Body of pancreas (tissue), 4 donors: ENCODE measurements at regions not wholly inside any gene's neighbourhood (a gene's known extent, or its start where the extent isn't known, plus 50 kb on each side); places are given as distances from the start of the nearest gene placed in this dataset.

Experiments used
- ATAC-seq: fragments of 150-250 bp; one replicate; pipeline ENCODE4 v1.9.1; 2016
- DNase-seq, 4 donors: peaks; one replicate each; pipeline ENCODE4 v3.0.0-alpha.2; 2019
- H3K27ac ChIP-seq, 4 donors: fragments of 200-600 bp; sonication (generic); 1 replicate in 3 of 4; 2 replicates in 1 of 4; pipeline versions ENCODE4 v1.5.1 to v1.6.1; 2016 to 2019; ENCODE audit warnings: mild to moderate bottlenecking in 1 of 4, mixed read lengths in 1 of 4, moderate library complexity in 1 of 4
- H3K27me3 ChIP-seq, 2 donors: fragments of 200-600 bp; sonication (generic); one replicate each; pipeline ENCODE4 v1.6.0; 2016; ENCODE audit warnings: mild to moderate bottlenecking in 1 of 2
- H3K36me3 ChIP-seq, 2 donors: fragments of 200-600 bp; sonication (generic); replicated peaks in 1 of 2; 2 replicates each; pipeline ENCODE4 v1.5.1; 2016; ENCODE audit warnings: low read depth in 2 of 2; ENCODE audit not compliant: insufficient read depth in 1 of 2
- H3K4me1 ChIP-seq: fragments of 200-600 bp; sonication (generic); one replicate; pipeline ENCODE4 v1.6.0; 2016
- H3K4me3 ChIP-seq, 2 donors: fragments of 200-600 bp; sonication (generic); 1 replicate in 1 of 2; 2 replicates in 1 of 2; pipeline ENCODE4 v1.5.1; 2016 to 2019
- H3K9me3 ChIP-seq, 3 donors: fragments of 200-600 bp; sonication (generic); 1 replicate in 2 of 3; 2 replicates in 1 of 3; pipeline ENCODE4 v1.5.1; 2016
- CTCF ChIP-seq, 7 experiments: fragments of 450-650 bp in 4 of 7; fragments of 200-600 bp in 3 of 7; sonication (generic) in 3 of 7; IDR thresholded peaks; one replicate each; pipeline ENCODE4 v1.5.1; 2016 to 2019; ENCODE audit warnings: antibody characterized with exemption in 7 of 7
- POLR2A ChIP-seq, 3 donors: fragments of 450-650 bp; IDR thresholded peaks; one replicate each; pipeline ENCODE4 v1.6.1; 2016; ENCODE audit warnings: antibody characterized with exemption in 3 of 3, mild to moderate bottlenecking in 2 of 3
- WGBS, 2 donors: methylation state at CpG; one replicate each; pipeline ENCODE4 v1.1.5; 2017; 5-methylcytosine and 5-hydroxymethylcytosine counted together
- intact Hi-C: fragments of 100-400 bp; cut with DNase I; formaldehyde crosslinking; loops from one replicate; pipeline ENCODE4 v1.15.1; 2023

GRCh38 chr9:1207686-1208085 is 157.5 kb downstream of the DMRT2 start:
- 67 to 74% methylated on average over 3 of the region's 3 CpGs for WGBS, 2 donors
- ATAC-seq = no peak

GRCh38 chr9:1208157-1208556 is 158.0 kb downstream of the DMRT2 start:
- DNase-seq = no peak
- H3K4me3 ChIP-seq = no peak overlapping the region
- H3K27ac ChIP-seq = no peak overlapping the region
- intact Hi-C loops = no loop called here
- no peaks in the 10 kb centered on the region for H3K27me3 ChIP-seq
- ATAC-seq = no peak
- no peaks in the 10 kb centered on the region for H3K9me3 ChIP-seq
- H3K4me1 ChIP-seq = no peaks in the 10 kb centered on the region
- no peaks in the 10 kb centered on the region for H3K36me3 ChIP-seq
- WGBS, 2 donors = 66 to 69% methylated on average over 2 of the region's 2 CpGs
- TF ChIP-seq CTCF (IDR thresholded peaks at IDR 0.05) = no peak
- TF ChIP-seq POLR2A (IDR thresholded peaks at IDR 0.05) = no peak

More at GRCh38 chr9:1207686-1208085, 157.5 kb downstream of the DMRT2 start:
- Histone ChIP-seq H3K36me3 (no peaks in the 10 kb centered on the region), H3K27ac (no peak overlapping the region), H3K4me1 (no peaks in the 10 kb centered on the region), H3K27me3 (no peaks in the 10 kb centered on the region), H3K4me3 (no peak overlapping the region), H3K9me3 (no peaks in the 10 kb centered on the region)
- no peak for TF ChIP-seq POLR2A (IDR thresholded peaks at IDR 0.05)
- no peak for TF ChIP-seq CTCF (IDR thresholded peaks at IDR 0.05)
- intact Hi-C loops = no loop called here
- DNase-seq = no peak

GRCh38 chr9:1210954-1211353 is 160.8 kb downstream of the DMRT2 start:
- Histone ChIP-seq H3K4me1 (no peaks in the 10 kb centered on the region), H3K4me3 (no peak overlapping the region), H3K27ac (no peak overlapping the region), H3K9me3 (no peaks in the 10 kb centered on the region), H3K27me3 (no peaks in the 10 kb centered on the region), H3K36me3 (no peaks in the 10 kb centered on the region)
- no peak for ATAC-seq
- no peak for TF ChIP-seq POLR2A (IDR thresholded peaks at IDR 0.05)
- no peak for TF ChIP-seq CTCF (IDR thresholded peaks at IDR 0.05)
- intact Hi-C loops = no loop called here
- WGBS, 2 donors = 68 to 83% methylated on average over 3 of the region's 3 CpGs
- no peak for DNase-seq

- intact Hi-C loops = no loop called here
- H3K4me3 ChIP-seq = no peak overlapping the region
- DNase-seq (no peak), ATAC-seq (no peak)
- no peak for TF ChIP-seq CTCF (IDR thresholded peaks at IDR 0.05)
- TF ChIP-seq POLR2A (IDR thresholded peaks at IDR 0.05) = no peak
- no peak overlapping the region for H3K27ac ChIP-seq
- no peaks in the 10 kb centered on the region for H3K4me1 ChIP-seq
- WGBS, 2 donors = 77 to 83% methylated on average over 2 of the region's 2 CpGs
- H3K36me3 ChIP-seq = no peaks in the 10 kb centered on the region
- no peaks in the 10 kb centered on the region for H3K9me3 ChIP-seq
- H3K27me3 ChIP-seq = no peaks in the 10 kb centered on the region
Measured at GRCh38 chr9:1216532-1216931, 166.4 kb downstream of the DMRT2 start.

DNA sequence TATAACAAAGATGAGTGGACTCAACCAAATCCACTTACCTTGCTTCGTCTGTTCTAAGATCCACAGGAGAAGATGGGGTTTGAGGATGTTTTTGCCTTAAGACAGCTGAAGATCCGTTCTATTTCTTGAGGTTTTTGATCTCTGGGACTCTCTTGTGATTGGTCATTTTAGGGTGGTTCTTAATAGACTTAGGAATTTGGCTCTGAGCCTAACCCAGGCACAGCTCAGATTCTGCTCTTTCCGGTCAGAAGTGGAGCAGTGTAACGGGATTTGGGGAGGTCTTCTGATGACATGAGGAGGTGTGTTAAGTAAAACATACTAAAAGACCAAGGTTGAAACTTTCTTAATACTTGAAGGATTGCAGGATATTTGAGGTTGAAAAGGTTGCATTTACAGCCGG is 166.9 kb downstream of the DMRT2 start:
- no peak for DNase-seq
- Histone ChIP-seq H3K27me3 (no peaks in the 10 kb centered on the region), H3K4me1 (no peaks in the 10 kb centered on the region), H3K27ac (no peak overlapping the region), H3K4me3 (no peak overlapping the region), H3K9me3 (no peaks in the 10 kb centered on the region), H3K36me3 (no peaks in the 10 kb centered on the region)
- intact Hi-C loops = no loop called here
- TF ChIP-seq CTCF (IDR thresholded peaks at IDR 0.05) = no peak
- no peak for TF ChIP-seq POLR2A (IDR thresholded peaks at IDR 0.05)
- no peak for ATAC-seq
- 78 to 80% methylated on average over 5 of the region's 5 CpGs for WGBS, 2 donors
